HEK293 (cell line): ENCODE measurements at regions not wholly inside any gene's neighbourhood (a gene's known extent, or its start where the extent isn't known, plus 50 kb on each side); places are given as distances from the start of the nearest gene placed in this dataset.

Experiments
- CTCF ChIA-PET: fragments of 350-600 bp; formaldehyde crosslinking; extraction: SDS; loops from one replicate; lab custom pipeline; 2021; ENCODE audit warnings: antibody characterized with exemption; lab: Yijun Ruan, JAX
- POLR2A ChIA-PET: fragments of 300-600 bp; formaldehyde crosslinking; extraction: SDS; loops from one replicate; lab custom pipeline; 2020; ENCODE audit warnings: antibody characterized with exemption, inconsistent platforms; lab: Yijun Ruan, JAX
- H3K27ac ChIP-seq: fragments of 200-500 bp; sonication (Bioruptor generic); 2 replicates; pipeline ENCODE4 v1.5.1; 2014; ENCODE audit warnings: low read depth, low read length, control low read depth, inconsistent platforms; ENCODE audit errors: extremely low read depth
- H3K36me3 ChIP-seq, 2 experiments: fragments of 200-500 bp in 1 of 2; sonication (Bioruptor generic) in 1 of 2; 1 replicate in 1 of 2; 2 replicates in 1 of 2; pipeline ENCODE4 v1.5.1; 2014 to 2017; ENCODE audit warnings: inconsistent platforms in 2 of 2, low read length in 2 of 2; ENCODE audit not compliant: control insufficient read depth in 2 of 2, insufficient read depth in 1 of 2
- H3K4me1 ChIP-seq: fragments of 200-500 bp; sonication (Bioruptor generic); 2 replicates; pipeline ENCODE4 v1.5.1; 2014; ENCODE audit warnings: mild to moderate bottlenecking, low read length, inconsistent platforms; ENCODE audit not compliant: control insufficient read depth, insufficient read depth
- H3K4me3 ChIP-seq: 2 replicates; pipeline ENCODE4 v1.5.1; 2011; ENCODE audit warnings: low read depth, mild to moderate bottlenecking, control low read depth, low read length, moderate library complexity
- H3K9me3 ChIP-seq: fragments of 200-500 bp; sonication (Bioruptor generic); 2 replicates; pipeline ENCODE4 v1.5.1; 2014; ENCODE audit warnings: low read depth, low read length, inconsistent platforms; ENCODE audit not compliant: control insufficient read depth, insufficient read depth
- ELK4 ChIP-seq: IDR thresholded peaks from 2 replicates; pipeline ENCODE4 v1.6.1; 2011; ENCODE audit warnings: mild to moderate bottlenecking, low read depth, low read length, borderline replicate concordance
- HOXC10 ChIP-seq: sonication (generic); formaldehyde crosslinking; IDR thresholded peaks from 2 replicates; pipeline ENCODE4 v1.8.1; 2023; ENCODE audit warnings: mild to moderate bottlenecking, missing genetic modification reagents
- PRDM1 ChIP-seq: fragments of 450-650 bp; formaldehyde crosslinking; IDR thresholded peaks from 2 replicates; pipeline ENCODE4; 2016; ENCODE audit warnings: missing biosample characterization, missing genetic modification characterization
- ZNF16 ChIP-seq: fragments of 450-650 bp; formaldehyde crosslinking; IDR thresholded peaks from 2 replicates; pipeline ENCODE4 v1.5.1; 2016; ENCODE audit warnings: low read depth, missing biosample characterization, missing genetic modification characterization
- ZNF221 ChIP-seq: fragments of 450-650 bp; formaldehyde crosslinking; IDR thresholded peaks from 2 replicates; pipeline ENCODE4 v1.5.1; 2017; ENCODE audit warnings: missing biosample characterization, missing genetic modification characterization, borderline replicate concordance
- ZNF362 ChIP-seq: fragments of 450-650 bp; formaldehyde crosslinking; IDR thresholded peaks from 2 replicates; pipeline ENCODE4 v1.5.1; 2016; ENCODE audit warnings: missing biosample characterization, missing genetic modification characterization
- ZXDB ChIP-seq: fragments of 450-650 bp; formaldehyde crosslinking; IDR thresholded peaks from 2 replicates; pipeline ENCODE4 v1.5.1; 2016; ENCODE audit warnings: missing biosample characterization, missing genetic modification characterization

DNA sequence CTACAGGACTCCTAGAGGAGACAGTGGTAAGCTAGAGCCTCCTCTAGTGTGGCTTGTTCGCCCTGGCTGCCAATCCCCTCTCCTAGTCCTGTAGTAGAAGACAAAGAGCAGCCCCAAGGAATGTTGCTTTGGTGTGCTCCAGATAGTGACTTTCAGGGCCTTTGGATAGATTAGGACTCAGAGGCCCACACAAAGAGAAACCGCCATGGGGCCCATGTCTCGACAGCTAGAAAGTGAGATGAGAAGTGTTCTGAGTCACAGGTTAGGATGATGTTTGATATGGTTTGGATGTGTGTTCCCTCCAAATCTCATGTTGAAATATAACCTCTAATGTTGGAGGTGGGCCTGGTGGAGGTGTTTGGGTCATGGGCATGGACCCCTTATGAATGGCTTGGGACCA lies 51.8 kb upstream of the JDP2 start:
- Histone ChIP-seq H3K36me3 (no peaks in the 10 kb centered on the region), H3K4me3 (no peak overlapping the region), H3K9me3 (no peaks in the 10 kb centered on the region), H3K27ac (no peak overlapping the region), H3K4me1 (no peaks in the 10 kb centered on the region)
- ChIA-PET CTCF (interaction anchor here (0.6 to 0.8 kb wide), 2 partner anchors 12 to 93 kb away, joined by 3 to 4 read pairs; no protein-coding TSS in a partner anchor), POLR2A (no interaction called here)
- TF ChIP-seq ELK4 (no peak), HOXC10 (CRISPR knock-in tag) (no peak), ZNF362 (tag by site-specific recombination) (no peak), ZNF16 (tag by site-specific recombination) (no peak), PRDM1 (tag by site-specific recombination) (no peak), ZNF221 (tag by site-specific recombination) (no peak), ZXDB (no peak)
